Keratinocyte (primary cell): ENCODE measurements at regions not wholly inside any gene's neighbourhood (a gene's known extent, or its start where the extent isn't known, plus 50 kb on each side); places are given as distances from the start of the nearest gene placed in this dataset.
A peak's percentile ranks its signal among the peaks of the same experiment; 100 is the strongest.

Experiments
- DNase-seq: peaks from one replicate; pipeline ENCODE4 v3.0.0-alpha.2; 2011; ENCODE audit warnings: low read depth, missing footprints, low spot score
- FAIRE-seq: peaks from 2 replicates; lab custom pipeline; 2011; peaks lifted over from hg19 to GRCh38; lab: Jason Lieb, UNC
- H2AFZ ChIP-seq: 2 replicates; pipeline ENCODE4 v1.6.0; 2012; ENCODE audit warnings: low read length, control low read depth, inconsistent platforms; ENCODE audit not compliant: control insufficient read depth
- H3K27ac ChIP-seq: 2 replicates; pipeline ENCODE4 v1.5.1; 2011; ENCODE audit warnings: low read length; ENCODE audit not compliant: control insufficient read depth, insufficient read depth
- H3K27me3 ChIP-seq: 3 replicates; pipeline ENCODE4 v1.6.0; 2011; ENCODE audit warnings: low read length; ENCODE audit not compliant: control insufficient read depth, insufficient read depth; ENCODE audit errors: extremely low read depth
- H3K36me3 ChIP-seq, 2 experiments: 2 replicates in 1 of 2; 3 replicates in 1 of 2; pipeline ENCODE4 v1.5.1; 2011; ENCODE audit warnings: low read length in 2 of 2, mild to moderate bottlenecking in 1 of 2; ENCODE audit not compliant: control insufficient read depth in 2 of 2, insufficient read depth in 2 of 2; ENCODE audit errors: extremely low read depth in 1 of 2
- H3K4me1 ChIP-seq: 3 replicates; pipeline ENCODE4 v1.5.1; 2011; ENCODE audit warnings: low read length; ENCODE audit not compliant: control insufficient read depth, insufficient read depth; ENCODE audit errors: extremely low read depth
- H3K4me2 ChIP-seq: 3 replicates; pipeline ENCODE4 v1.6.0; 2011; ENCODE audit warnings: low read depth, low read length; ENCODE audit not compliant: control insufficient read depth, insufficient read depth; ENCODE audit errors: extremely low read depth
- H3K4me3 ChIP-seq, 3 experiments: fragments of 200-600 bp in 1 of 3; sonication (generic) in 1 of 3; 2 replicates in 2 of 3; 3 replicates in 1 of 3; pipeline ENCODE4 v1.5.1; 2011 to 2016; ENCODE audit warnings: low read length in 3 of 3, mild to moderate bottlenecking in 3 of 3, control low read depth in 2 of 3, inconsistent platforms in 1 of 3, low read depth in 1 of 3, mixed read lengths in 1 of 3, mixed run types in 1 of 3, moderate library complexity in 1 of 3; ENCODE audit not compliant: control insufficient read depth in 2 of 3, insufficient read depth in 2 of 3; ENCODE audit errors: extremely low read depth in 1 of 3
- H3K79me2 ChIP-seq: 2 replicates; pipeline ENCODE4 v1.6.0; 2012; ENCODE audit warnings: low read length; ENCODE audit not compliant: control insufficient read depth, insufficient read depth
- H3K9ac ChIP-seq: 3 replicates; pipeline ENCODE4 v1.6.0; 2011; ENCODE audit warnings: low read length; ENCODE audit not compliant: control insufficient read depth, insufficient read depth; ENCODE audit errors: extremely low read depth
- H3K9me1 ChIP-seq: 3 replicates; pipeline ENCODE4 v1.6.0; 2011; ENCODE audit warnings: low read length; ENCODE audit not compliant: control insufficient read depth, insufficient read depth; ENCODE audit errors: extremely low read depth
- H3K9me3 ChIP-seq: 2 replicates; pipeline ENCODE4 v1.5.1; 2012; ENCODE audit warnings: low read depth, low read length; ENCODE audit not compliant: control insufficient read depth
- H4K20me1 ChIP-seq: 3 replicates; pipeline ENCODE4 v1.6.0; 2011; ENCODE audit warnings: low read length; ENCODE audit not compliant: control insufficient read depth, insufficient read depth; ENCODE audit errors: extremely low read depth
- CTCF ChIP-seq, 3 experiments: IDR thresholded peaks in 1 of 3; conservative IDR thresholded peaks in 1 of 3; optimal IDR thresholded peaks in 1 of 3; 2 replicates in 2 of 3; 3 replicates in 1 of 3; pipeline versions ENCODE3 to v1.5.1; 2011; ENCODE audit warnings: low read length in 3 of 3, mild to moderate bottlenecking in 3 of 3, moderate library complexity in 2 of 3, control low read depth in 1 of 3, inconsistent platforms in 1 of 3; ENCODE audit not compliant: insufficient read depth in 2 of 3; ENCODE audit errors: extremely low read depth in 1 of 3
- EZH2 ChIP-seq: IDR thresholded peaks from one replicate; pipeline ENCODE4 v1.6.1; 2012; ENCODE audit warnings: inconsistent platforms, mild to moderate bottlenecking, low read length, moderate library complexity
- dilution Hi-C: fragments of 300-500 bp; cut with MboI; formaldehyde crosslinking; loops from one replicate; pipeline ENCODE4 v1.7.0; 2020; ENCODE audit warnings: low sequenced_read_pairs; ENCODE audit not compliant: extremely low pct_ligation_motif_present

- peaks cover 12% of the 10 kb centered on the region for H3K4me1 ChIP-seq
- H4K20me1 ChIP-seq: no peaks in the 10 kb centered on the region
- no peaks in the 10 kb centered on the region for H3K79me2 ChIP-seq
- dilution Hi-C loops: no loop called here
- H3K27ac ChIP-seq: no peak overlapping the region
- FAIRE-seq: no peak
- no peak for TF ChIP-seq CTCF (optimal IDR thresholded peaks at IDR 0.05 in 1 of 3, IDR thresholded peaks at IDR 0.05 in 1 of 3, conservative IDR thresholded peaks at IDR 0.05 in 1 of 3; ENCODE audit: extremely low read depth in 1 of 3, insufficient read depth in 2 of 3, low read length in 3 of 3)
- no peak for TF ChIP-seq EZH2
- H3K4me3 ChIP-seq: no peak overlapping the region
- H3K27me3 ChIP-seq: no peaks in the 10 kb centered on the region
- H3K4me2 ChIP-seq: no peak overlapping the region
- H3K9ac ChIP-seq: no peak overlapping the region
- H3K9me3 ChIP-seq: no peaks in the 10 kb centered on the region
- H3K9me1 ChIP-seq: no peaks in the 10 kb centered on the region
- no peaks in the 10 kb centered on the region for H3K36me3 ChIP-seq
- no peak for DNase-seq
- H2AFZ ChIP-seq: no peak overlapping the region
Observed at GRCh38 chr4:57430726-57431125, 320.5 kb upstream of the IGFBP7 start.

- no peaks in the 10 kb centered on the region for H3K79me2 ChIP-seq
- peaks cover 35% of the 10 kb centered on the region for H3K4me1 ChIP-seq
- no peak overlapping the region for H3K9ac ChIP-seq
- no peak overlapping the region for H2AFZ ChIP-seq
- dilution Hi-C loops: no loop called here
- H3K27me3 ChIP-seq: no peaks in the 10 kb centered on the region
- DNase-seq: no peak
- no peaks in the 10 kb centered on the region for H3K36me3 ChIP-seq
- H3K4me3 ChIP-seq: no peak overlapping the region
- no peak overlapping the region for H3K4me2 ChIP-seq
- no peaks in the 10 kb centered on the region for H4K20me1 ChIP-seq
- H3K9me1 ChIP-seq: no peaks in the 10 kb centered on the region
- FAIRE-seq: peak; percentile 74
- TF ChIP-seq CTCF (optimal IDR thresholded peaks at IDR 0.05 in 1 of 3, IDR thresholded peaks at IDR 0.05 in 1 of 3, conservative IDR thresholded peaks at IDR 0.05 in 1 of 3; ENCODE audit: extremely low read depth in 1 of 3, insufficient read depth in 2 of 3, low read length in 3 of 3) (peak; percentile 78 to 95 (median 84)), EZH2 (no peak)
- no peaks in the 10 kb centered on the region for H3K9me3 ChIP-seq
- no peak overlapping the region for H3K27ac ChIP-seq
Observed at GRCh38 chr4:57426779-57427395, 316.7 kb upstream of the IGFBP7 start.
